BJ (cell line): ENCODE measurements at regions not wholly inside any gene's neighbourhood (a gene's known extent, or its start where the extent isn't known, plus 50 kb on each side); places are given as distances from the start of the nearest gene placed in this dataset.
"Not testable (repeated sequence)": the region's sequence is repeated elsewhere in the genome, so short reads cannot be mapped to it uniquely, and the experiment has no call there.

Experiments used
- CTCF ChIA-PET: fragments of 350-600 bp; formaldehyde crosslinking; extraction: SDS; loops from one replicate; lab custom pipeline; 2021; ENCODE audit warnings: antibody characterized with exemption, inconsistent platforms; lab: Yijun Ruan, JAX
- POLR2A ChIA-PET: fragments of 300-600 bp; sonication (Branson Sonifier 250); formaldehyde crosslinking; extraction: SDS; loops from one replicate; lab custom pipeline; 2021; ENCODE audit warnings: antibody characterized with exemption; lab: Charles Lee
- DNase-seq: peaks from one replicate; pipeline ENCODE4 v3.0.0-alpha.2; 2011; ENCODE audit warnings: low read depth
- H3K27me3 ChIP-seq: 2 replicates; pipeline ENCODE4 v1.6.0; 2011; ENCODE audit warnings: low read length; ENCODE audit not compliant: control insufficient read depth, insufficient read depth
- H3K36me3 ChIP-seq: 2 replicates; pipeline ENCODE4 v1.5.1; 2011; ENCODE audit warnings: low read length; ENCODE audit not compliant: control insufficient read depth, insufficient read depth
- H3K4me3 ChIP-seq: 2 replicates; pipeline ENCODE4 v1.5.1; 2011; ENCODE audit warnings: low read depth, mild to moderate bottlenecking, control low read depth, low read length
- CTCF ChIP-seq: IDR thresholded peaks from 2 replicates; pipeline ENCODE4 v1.5.1; 2011; ENCODE audit warnings: low read depth, mild to moderate bottlenecking, control low read depth, inconsistent platforms, low read length, moderate library complexity; ENCODE audit not compliant: insufficient read depth

DNA sequence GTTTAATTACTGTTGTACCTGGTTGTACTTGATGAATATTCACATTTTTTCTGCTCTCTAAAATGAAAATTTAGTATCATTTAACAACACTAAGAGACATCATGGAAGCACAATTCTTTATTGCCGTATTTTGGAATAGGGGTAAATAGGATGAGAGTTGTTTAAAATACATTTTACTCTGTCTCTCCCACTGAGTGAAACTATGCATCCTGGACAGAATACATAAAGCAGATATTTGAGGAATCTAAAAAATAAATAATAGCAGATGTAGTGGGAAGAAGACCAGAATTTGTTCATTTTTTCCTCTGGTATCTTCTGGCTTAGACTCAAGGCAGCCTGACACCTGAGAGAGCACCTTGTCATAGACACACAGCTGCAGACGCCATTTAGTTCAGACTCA lies 119.1 kb upstream of the AHI1 start:
- H3K36me3 ChIP-seq = no peaks in the 10 kb centered on the region
- H3K27me3 ChIP-seq = no peaks in the 10 kb centered on the region
- ChIA-PET POLR2A (no interaction called here), CTCF (no interaction called here)
- no peak for DNase-seq
- H3K4me3 ChIP-seq = no peak overlapping the region
- TF ChIP-seq CTCF = no peak

GRCh38 chr6:135617222-135617621 lies 119.7 kb upstream of the AHI1 start:
- Histone ChIP-seq H3K36me3 (no peaks in the 10 kb centered on the region), H3K4me3 (no peak overlapping the region), H3K27me3 (no peaks in the 10 kb centered on the region)
- TF ChIP-seq CTCF = no peak
- ChIA-PET CTCF (no interaction called here), POLR2A (no interaction called here)
- DNase-seq = no peak

DNA sequence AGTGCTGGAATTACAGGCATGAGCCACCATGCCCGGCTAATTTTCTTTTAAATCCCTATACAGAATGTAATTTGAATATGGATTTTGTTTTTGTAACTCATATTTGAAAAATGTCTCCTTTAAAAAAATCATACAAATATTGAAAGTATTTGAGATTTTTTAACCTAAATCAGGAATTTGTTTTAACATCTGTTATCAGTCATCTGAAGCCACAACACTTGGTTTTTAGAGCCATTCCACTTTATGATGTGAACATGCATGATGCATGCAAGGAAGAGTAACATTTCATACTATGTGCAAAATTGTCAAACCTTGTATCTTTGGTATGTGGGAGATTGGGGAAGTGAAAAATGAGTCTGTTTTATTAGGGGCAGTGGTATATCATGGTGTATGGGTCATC lies 124.5 kb upstream of the AHI1 start:
- DNase-seq = no peak
- H3K27me3 ChIP-seq = no peaks in the 10 kb centered on the region
- TF ChIP-seq CTCF = no peak
- CTCF ChIA-PET = no interaction called here
- H3K4me3 ChIP-seq = no peak overlapping the region
- H3K36me3 ChIP-seq = no peaks in the 10 kb centered on the region
- POLR2A ChIA-PET = no interaction called here

- Histone ChIP-seq H3K27me3 (no peaks in the 10 kb centered on the region), H3K36me3 (no peaks in the 10 kb centered on the region), H3K4me3 (no peak overlapping the region)
- TF ChIP-seq CTCF = no peak
- DNase-seq = no peak
- POLR2A ChIA-PET = no interaction called here
- CTCF ChIA-PET = interaction anchor here (0.6 to 1.4 kb wide), 2 partner anchors 24 to 309 kb away, joined by 3 to 5 read pairs; no protein-coding TSS in a partner anchor
Observed at GRCh38 chr6:135623979-135624378, 126.4 kb upstream of the AHI1 start.

- POLR2A ChIA-PET = no interaction called here
- DNase-seq = no peak
- CTCF ChIA-PET = interaction anchor here (0.6 to 1.4 kb wide), 2 partner anchors 25 to 308 kb away, joined by 3 to 5 read pairs; no protein-coding TSS in a partner anchor
- no peaks in the 10 kb centered on the region for H3K36me3 ChIP-seq
- TF ChIP-seq CTCF = no peak
- H3K4me3 ChIP-seq = no peak overlapping the region
- H3K27me3 ChIP-seq = no peaks in the 10 kb centered on the region
Observed at GRCh38 chr6:135624402-135625295, 127.1 kb upstream of the AHI1 start.

DNA sequence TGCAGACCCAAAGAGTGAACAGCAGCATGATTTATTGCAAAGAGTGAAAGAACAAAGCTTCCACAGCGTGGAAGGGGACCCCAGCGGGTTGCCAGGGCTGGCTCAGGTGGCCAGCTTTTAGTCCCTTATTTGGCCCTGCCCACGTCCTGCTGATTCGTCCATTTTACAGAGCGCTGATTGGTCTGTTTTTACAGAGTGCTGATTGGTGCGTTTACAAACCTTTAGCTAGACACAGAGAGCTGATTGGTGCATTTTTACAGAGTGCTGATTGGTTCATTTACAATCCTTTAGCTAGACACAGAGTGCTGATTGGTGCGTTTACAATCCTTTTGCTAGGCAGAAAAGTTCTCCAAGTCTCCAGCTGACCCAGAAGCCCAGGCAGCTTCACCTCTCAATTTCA lies 128.5 kb upstream of the AHI1 start:
- H3K36me3 ChIP-seq, H3K27me3 ChIP-seq, CTCF ChIA-PET, H3K4me3 ChIP-seq, DNase-seq, POLR2A ChIA-PET: not testable (repeated sequence)
